K562 (cell line): ENCODE measurements at regions not wholly inside any gene's neighbourhood (a gene's known extent, or its start where the extent isn't known, plus 50 kb on each side); places are given as distances from the start of the nearest gene placed in this dataset.

Source experiments
- ATAC-seq: fragments of 200-7000 bp; cut with Tn5 transposase; 3 replicates; pipeline ENCODE4 v1.9.1; 2020; ENCODE audit warnings: moderate library complexity
- BruUV-seq: library from RNA; stranded (reverse); fragments of 400-500 nt; replicated peaks from 2 replicates; lab custom pipeline; 2021; lab: Mats Ljungman, UMichigan
- CTCF ChIA-PET: fragments of 300-600 bp; formaldehyde crosslinking; extraction: SDS; loops from one replicate; lab custom pipeline; 2021; ENCODE audit warnings: low intra/inter-chr PET ratio; lab: Yijun Ruan, JAX
- POLR2A ChIA-PET: fragments of 300-600, 350-650 bp; sonication (Branson Sonifier 250); formaldehyde crosslinking; extraction: SDS; loops from one replicate; lab custom pipeline; 2021; ENCODE audit warnings: antibody characterized with exemption, inconsistent platforms; lab: Yijun Ruan, JAX
- DNase-seq, 4 experiments: peaks; one replicate each; pipeline versions ENCODE4 v3.0.0 to v3.0.0-alpha.2; 2011 to 2018; ENCODE audit warnings: low spot score in 3 of 4, mixed read lengths in 3 of 4; ENCODE audit errors: extremely low read depth in 1 of 4
- FAIRE-seq: peaks from 2 replicates; lab custom pipeline; 2011; peaks lifted over from hg19 to GRCh38; lab: Jason Lieb, UNC
- H2AFZ ChIP-seq: 2 replicates; pipeline ENCODE4 v1.6.0; 2011; ENCODE audit warnings: low read depth, low read length, control low read depth, inconsistent platforms
- H3K27ac ChIP-seq: fragments of 200-600 bp; 3 replicates; pipeline ENCODE4 v1.8.0; 2011; ENCODE audit warnings: low read depth, mild to moderate bottlenecking, control low read depth, inconsistent platforms, low read length, moderate library complexity, mixed read lengths; ENCODE audit errors: extremely low read depth
- H3K27me3 ChIP-seq, 2 experiments: fragments of 300-600 bp in 1 of 2; 2 replicates in 1 of 2; 3 replicates in 1 of 2; pipeline versions ENCODE4 v1.6.0 to v1.8.0; 2011; ENCODE audit warnings: inconsistent platforms in 2 of 2, low read length in 2 of 2, mild to moderate bottlenecking in 1 of 2, mixed read lengths in 1 of 2, moderate library complexity in 1 of 2; ENCODE audit not compliant: control insufficient read depth in 2 of 2, insufficient read depth in 2 of 2
- H3K36me3 ChIP-seq: fragments of 300-600 bp; 3 replicates; pipeline ENCODE4 v1.8.0; 2011; ENCODE audit warnings: mild to moderate bottlenecking, low read length, inconsistent platforms; ENCODE audit not compliant: control insufficient read depth, insufficient read depth
- H3K4me1 ChIP-seq, 2 experiments: fragments of 200-600 bp in 1 of 2; replicated peaks in 1 of 2; 2 replicates in 1 of 2; 3 replicates in 1 of 2; pipeline versions ENCODE4 v1.5.1 to v1.8.0; 2011; ENCODE audit warnings: inconsistent platforms in 2 of 2, low read length in 2 of 2, mild to moderate bottlenecking in 1 of 2, mixed read lengths in 1 of 2, moderate library complexity in 1 of 2; ENCODE audit not compliant: control insufficient read depth in 2 of 2, insufficient read depth in 2 of 2
- H3K4me2 ChIP-seq: 2 replicates; pipeline ENCODE4 v1.6.1; 2011; ENCODE audit warnings: low read length, control low read depth, inconsistent platforms, mixed read lengths; ENCODE audit not compliant: insufficient read depth
- H3K4me3 ChIP-seq: fragments of 200-600 bp; sonication (generic), shearing (Covaris generic); 2 replicates; pipeline ENCODE4 v1.5.1; 2016; ENCODE audit warnings: control low read depth, inconsistent platforms
- H3K79me2 ChIP-seq: fragments of 200-600 bp; 3 replicates; pipeline ENCODE4 v1.8.0; 2011; ENCODE audit warnings: low read length, inconsistent platforms; ENCODE audit not compliant: control insufficient read depth, insufficient read depth
- H3K9ac ChIP-seq, 2 experiments: 2 replicates each; pipeline versions ENCODE4 v1.6.0 to v1.6.1; 2011; ENCODE audit warnings: low read depth in 2 of 2, low read length in 2 of 2, control low read depth in 1 of 2, inconsistent platforms in 1 of 2, mild to moderate bottlenecking in 1 of 2, mixed read lengths in 1 of 2; ENCODE audit not compliant: insufficient read depth in 1 of 2
- H3K9me1 ChIP-seq: one replicate; pipeline ENCODE4 v1.6.0; 2011; ENCODE audit warnings: inconsistent platforms, mild to moderate bottlenecking, low read length, moderate library complexity; ENCODE audit not compliant: control insufficient read depth, insufficient read depth
- H3K9me3 ChIP-seq: replicated peaks from 2 replicates; pipeline ENCODE4 v1.5.1; 2011; ENCODE audit warnings: low read depth, low read length, inconsistent platforms; ENCODE audit not compliant: control insufficient read depth, insufficient read depth
- H4K20me1 ChIP-seq: replicated peaks from 2 replicates; pipeline ENCODE4 v1.6.1; 2011; ENCODE audit warnings: low read length, inconsistent platforms, mixed read lengths; ENCODE audit not compliant: control insufficient read depth, insufficient read depth
- CXXC5 ChIP-seq: fragments of 250-450 bp; sonication (Bioruptor Pico); IDR thresholded peaks from 2 replicates; pipeline ENCODE4 v1.8.0; 2022; ENCODE audit warnings: inconsistent platforms, mild to moderate bottlenecking, moderate library complexity
- ELF4 ChIP-seq: fragments of 450-650 bp; formaldehyde crosslinking; IDR thresholded peaks from 2 replicates; pipeline ENCODE4 v1.4.0; 2022; ENCODE audit warnings: missing genetic modification characterization
- GTF2A2 ChIP-seq: IDR thresholded peaks from 2 replicates; pipeline ENCODE4 v1.6.1; 2016; ENCODE audit warnings: mild to moderate bottlenecking, missing genetic modification characterization, missing compliant biosample characterization
- IFI16 ChIP-seq: fragments of 250-450 bp; sonication (Bioruptor Pico); IDR thresholded peaks from 2 replicates; pipeline ENCODE4 v2.1.2; 2022; ENCODE audit warnings: mild to moderate bottlenecking, inconsistent platforms
- KLF10 ChIP-seq: fragments of 250-450 bp; sonication (Bioruptor Pico); IDR thresholded peaks from 2 replicates; pipeline ENCODE4 v1.6.1; 2021; ENCODE audit warnings: matching md5 sums
- MAFF ChIP-seq: IDR thresholded peaks from 2 replicates; pipeline ENCODE4 v1.6.1; 2012; ENCODE audit warnings: low read length, improper control_type of control experiment
- MIER1 ChIP-seq: fragments of 450-650 bp; IDR thresholded peaks from 2 replicates; pipeline ENCODE4 v1.6.1; 2016; ENCODE audit warnings: antibody characterized with exemption, mild to moderate bottlenecking, low read depth
- PRMT5 ChIP-seq: sonication (generic); formaldehyde crosslinking; IDR thresholded peaks from 2 replicates; pipeline ENCODE4 v1.5.0; 2020; ENCODE audit warnings: missing genetic modification reagents
- PRPF4 ChIP-seq: fragments of 200-400 bp; formaldehyde crosslinking; IDR thresholded peaks from one replicate; pipeline ENCODE4 v1.6.1; 2017; ENCODE audit warnings: low read length, low read depth, mild to moderate bottlenecking; ENCODE audit not compliant: insufficient read depth, poor library complexity, severe bottlenecking
- SOX6 ChIP-seq: fragments of 450-650 bp; IDR thresholded peaks from 2 replicates; pipeline ENCODE4 v1.6.1; 2014; ENCODE audit warnings: mild to moderate bottlenecking
- U2AF1 ChIP-seq: fragments of 200-400 bp; formaldehyde crosslinking; optimal IDR thresholded peaks from 2 replicates; pipeline ENCODE3; 2017; ENCODE audit warnings: mild to moderate bottlenecking, low read depth, low read length, moderate library complexity
- ZNF384 ChIP-seq: IDR thresholded peaks from 2 replicates; pipeline ENCODE4 v1.6.1; 2012; ENCODE audit warnings: low read depth, low read length, improper control_type of control experiment
- WGBS: fragments of 100-300 bp; shearing (Covaris generic); methylation state at CpG from one replicate; pipeline ENCODE4 v1.1.6; 2016; ENCODE audit warnings: low coverage, mixed read lengths; ENCODE audit not compliant: insufficient coverage; ENCODE audit errors: missing lambda C conversion rate; 5-methylcytosine and 5-hydroxymethylcytosine counted together
- in situ Hi-C: fragments of 300-500 bp; cut with MboI; formaldehyde crosslinking; loops from 4 replicates; pipeline ENCODE4 v1.15.0; 2018; ENCODE audit warnings: inconsistent platforms, mixed read lengths
- intact Hi-C: fragments of 100-400 bp; cut with micrococcal nuclease; formaldehyde crosslinking; loops from 2 replicates; pipeline ENCODE4 v1.14.2; 2022
- TF ChIP-seq, protein P1 (sequence below): fragments of 250-450 bp; sonication (Bioruptor Pico); IDR thresholded peaks from 2 replicates; pipeline ENCODE4 v1.5.0; 2020; ENCODE audit warnings: mild to moderate bottlenecking
- TF ChIP-seq, protein P2 (sequence below): sonication (generic); formaldehyde crosslinking; IDR thresholded peaks from 2 replicates; pipeline ENCODE4 v1.8.1; 2023; ENCODE audit warnings: mild to moderate bottlenecking, missing genetic modification reagents
- TF ChIP-seq, protein P3 (sequence below): fragments of 250-450 bp; sonication (Bioruptor Pico); IDR thresholded peaks from 2 replicates; pipeline ENCODE4 v1.6.1; 2021; ENCODE audit warnings: mild to moderate bottlenecking
- TF ChIP-seq, protein P4 (sequence below), 2 experiments: fragments of 450-650 bp; conservative IDR thresholded peaks; 2 replicates each; pipeline ENCODE4 v1.6.1; 2017; ENCODE audit warnings: mild to moderate bottlenecking in 2 of 2, moderate library complexity in 2 of 2
- TF ChIP-seq, protein P5 (sequence below): fragments of 450-650 bp; formaldehyde crosslinking; IDR thresholded peaks from 2 replicates; pipeline ENCODE4 v1.4.0; 2020; ENCODE audit warnings: mild to moderate bottlenecking
- TF ChIP-seq, protein P6 (sequence below): IDR thresholded peaks from 2 replicates; pipeline ENCODE4 v1.6.1; 2011; ENCODE audit not compliant: insufficient read length; ENCODE audit errors: extremely low read depth

DNA sequence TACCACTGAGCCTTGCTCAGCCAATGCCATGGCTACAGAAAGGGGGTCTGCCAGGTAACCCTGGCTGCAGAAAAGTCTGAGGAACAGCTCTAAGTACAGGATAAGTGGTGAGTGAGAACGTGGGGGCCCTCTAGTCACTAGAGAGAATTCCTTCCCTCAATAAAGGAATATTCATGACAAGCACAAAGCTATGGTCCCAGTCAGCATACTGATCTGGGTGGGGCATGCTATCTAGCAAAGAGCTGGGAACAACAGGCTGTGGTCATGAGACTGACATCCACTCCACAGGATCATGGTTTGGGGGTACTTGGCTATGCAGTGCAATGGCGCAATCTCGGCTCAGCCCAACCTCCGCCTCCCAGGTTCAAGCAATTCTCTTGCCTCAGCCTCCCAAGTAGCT lies 140.4 kb downstream of the MTHFS start:
- Histone ChIP-seq H3K27me3 (peaks cover 13 to 26% of the 10 kb centered on the region in 2 experiments), H3K27ac (no peak overlapping the region), H3K9me3 (no peaks in the 10 kb centered on the region), H4K20me1 (no peaks in the 10 kb centered on the region), H3K4me3 (no peak overlapping the region), H3K4me2 (no peak overlapping the region), H3K9me1 (no peaks in the 10 kb centered on the region), H3K79me2 (no peaks in the 10 kb centered on the region), H3K36me3 (no peaks in the 10 kb centered on the region), H2AFZ (no peak overlapping the region), H3K9ac (no peak overlapping the region), H3K4me1 (no peaks in the 10 kb centered on the region)
- in situ Hi-C loops = no loop called here
- BruUV-seq = no TSS peak
- intact Hi-C loops = no loop called here
- WGBS = 9% methylated on average over 4 of the region's 4 CpGs
- ChIA-PET CTCF (no interaction called here), POLR2A (interaction anchor here (0.6 kb wide), 1 partner anchor 110 kb away, joined by 3 read pairs; no protein-coding TSS in a partner anchor)
- TF ChIP-seq, protein P1, sequence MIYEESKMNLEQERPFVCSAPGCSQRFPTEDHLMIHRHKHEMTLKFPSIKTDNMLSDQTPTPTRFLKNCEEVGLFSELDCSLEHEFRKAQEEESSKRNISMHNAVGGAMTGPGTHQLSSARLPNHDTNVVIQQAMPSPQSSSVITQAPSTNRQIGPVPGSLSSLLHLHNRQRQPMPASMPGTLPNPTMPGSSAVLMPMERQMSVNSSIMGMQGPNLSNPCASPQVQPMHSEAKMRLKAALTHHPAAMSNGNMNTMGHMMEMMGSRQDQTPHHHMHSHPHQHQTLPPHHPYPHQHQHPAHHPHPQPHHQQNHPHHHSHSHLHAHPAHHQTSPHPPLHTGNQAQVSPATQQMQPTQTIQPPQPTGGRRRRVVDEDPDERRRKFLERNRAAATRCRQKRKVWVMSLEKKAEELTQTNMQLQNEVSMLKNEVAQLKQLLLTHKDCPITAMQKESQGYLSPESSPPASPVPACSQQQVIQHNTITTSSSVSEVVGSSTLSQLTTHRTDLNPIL (CRISPR knock-in tag) = no peak
- TF ChIP-seq MAFF (no peak), IFI16 (no peak), ZNF384 (no peak), CXXC5 (CRISPR knock-in tag) (no peak), KLF10 (CRISPR knock-in tag) (no peak), GTF2A2 (tag) (no peak), ELF4 (CRISPR knock-in tag) (no peak), MIER1 (no peak), SOX6 (no peak), PRPF4 (no peak), U2AF1 (no peak), PRMT5 (CRISPR knock-in tag) (no peak)
- TF ChIP-seq, protein P2, sequence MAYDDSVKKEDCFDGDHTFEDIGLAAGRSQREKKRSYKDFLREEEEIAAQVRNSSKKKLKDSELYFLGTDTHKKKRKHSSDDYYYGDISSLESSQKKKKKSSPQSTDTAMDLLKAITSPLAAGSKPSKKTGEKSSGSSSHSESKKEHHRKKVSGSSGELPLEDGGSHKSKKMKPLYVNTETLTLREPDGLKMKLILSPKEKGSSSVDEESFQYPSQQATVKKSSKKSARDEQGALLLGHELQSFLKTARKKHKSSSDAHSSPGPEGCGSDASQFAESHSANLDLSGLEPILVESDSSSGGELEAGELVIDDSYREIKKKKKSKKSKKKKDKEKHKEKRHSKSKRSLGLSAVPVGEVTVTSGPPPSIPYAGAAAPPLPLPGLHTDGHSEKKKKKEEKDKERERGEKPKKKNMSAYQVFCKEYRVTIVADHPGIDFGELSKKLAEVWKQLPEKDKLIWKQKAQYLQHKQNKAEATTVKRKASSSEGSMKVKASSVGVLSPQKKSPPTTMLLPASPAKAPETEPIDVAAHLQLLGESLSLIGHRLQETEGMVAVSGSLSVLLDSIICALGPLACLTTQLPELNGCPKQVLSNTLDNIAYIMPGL = no peak
- TF ChIP-seq, protein P3, sequence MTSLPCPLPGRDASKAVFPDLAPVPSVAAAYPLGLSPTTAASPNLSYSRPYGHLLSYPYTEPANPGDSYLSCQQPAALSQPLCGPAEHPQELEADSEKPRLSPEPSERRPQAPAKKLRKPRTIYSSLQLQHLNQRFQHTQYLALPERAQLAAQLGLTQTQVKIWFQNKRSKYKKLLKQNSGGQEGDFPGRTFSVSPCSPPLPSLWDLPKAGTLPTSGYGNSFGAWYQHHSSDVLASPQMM (CRISPR knock-in tag) = no peak
- TF ChIP-seq, protein P4, sequence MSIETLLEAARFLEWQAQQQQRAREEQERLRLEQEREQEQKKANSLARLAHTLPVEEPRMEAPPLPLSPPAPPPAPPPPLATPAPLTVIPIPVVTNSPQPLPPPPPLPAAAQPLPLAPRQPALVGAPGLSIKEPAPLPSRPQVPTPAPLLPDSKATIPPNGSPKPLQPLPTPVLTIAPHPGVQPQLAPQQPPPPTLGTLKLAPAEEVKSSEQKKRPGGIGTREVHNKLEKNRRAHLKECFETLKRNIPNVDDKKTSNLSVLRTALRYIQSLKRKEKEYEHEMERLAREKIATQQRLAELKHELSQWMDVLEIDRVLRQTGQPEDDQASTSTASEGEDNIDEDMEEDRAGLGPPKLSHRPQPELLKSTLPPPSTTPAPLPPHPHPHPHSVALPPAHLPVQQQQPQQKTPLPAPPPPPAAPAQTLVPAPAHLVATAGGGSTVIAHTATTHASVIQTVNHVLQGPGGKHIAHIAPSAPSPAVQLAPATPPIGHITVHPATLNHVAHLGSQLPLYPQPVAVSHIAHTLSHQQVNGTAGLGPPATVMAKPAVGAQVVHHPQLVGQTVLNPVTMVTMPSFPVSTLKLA (conservative IDR thresholded peaks at IDR 0.05) = no peak
- TF ChIP-seq, protein P5, sequence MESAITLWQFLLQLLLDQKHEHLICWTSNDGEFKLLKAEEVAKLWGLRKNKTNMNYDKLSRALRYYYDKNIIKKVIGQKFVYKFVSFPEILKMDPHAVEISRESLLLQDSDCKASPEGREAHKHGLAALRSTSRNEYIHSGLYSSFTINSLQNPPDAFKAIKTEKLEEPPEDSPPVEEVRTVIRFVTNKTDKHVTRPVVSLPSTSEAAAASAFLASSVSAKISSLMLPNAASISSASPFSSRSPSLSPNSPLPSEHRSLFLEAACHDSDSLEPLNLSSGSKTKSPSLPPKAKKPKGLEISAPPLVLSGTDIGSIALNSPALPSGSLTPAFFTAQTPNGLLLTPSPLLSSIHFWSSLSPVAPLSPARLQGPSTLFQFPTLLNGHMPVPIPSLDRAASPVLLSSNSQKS (CRISPR knock-in tag) = no peak
- TF ChIP-seq, protein P6, sequence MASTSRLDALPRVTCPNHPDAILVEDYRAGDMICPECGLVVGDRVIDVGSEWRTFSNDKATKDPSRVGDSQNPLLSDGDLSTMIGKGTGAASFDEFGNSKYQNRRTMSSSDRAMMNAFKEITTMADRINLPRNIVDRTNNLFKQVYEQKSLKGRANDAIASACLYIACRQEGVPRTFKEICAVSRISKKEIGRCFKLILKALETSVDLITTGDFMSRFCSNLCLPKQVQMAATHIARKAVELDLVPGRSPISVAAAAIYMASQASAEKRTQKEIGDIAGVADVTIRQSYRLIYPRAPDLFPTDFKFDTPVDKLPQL = no peak
- no peak for FAIRE-seq
- ATAC-seq = no peak
- no peak for DNase-seq
